HCT116 (cell line): ENCODE measurements at regions not wholly inside any gene's neighbourhood (a gene's known extent, or its start where the extent isn't known, plus 50 kb on each side); places are given as distances from the start of the nearest gene placed in this dataset.

ENCODE experiments used
- ATAC-seq: fragments of 200-7000 bp; cut with Tn5 transposase; 2 replicates; pipeline ENCODE4 v1.9.1; 2020; ENCODE audit warnings: mild to moderate bottlenecking, moderate library complexity
- BruUV-seq: library from RNA; stranded (reverse); fragments of 400-500 nt; replicated peaks from 2 replicates; lab custom pipeline; 2021; lab: Mats Ljungman, UMichigan
- CTCF ChIA-PET: fragments of 300-600 bp; sonication (Branson Sonifier 250); formaldehyde crosslinking; loops from one replicate; lab custom pipeline; 2021; ENCODE audit warnings: antibody characterized with exemption; lab: Charles Lee
- POLR2A ChIA-PET: fragments of 300-600, 350-600 bp; sonication (Branson Sonifier 250); formaldehyde crosslinking; loops from one replicate; lab custom pipeline; 2021; ENCODE audit warnings: antibody characterized with exemption; lab: Charles Lee
- RAD21 ChIA-PET, 2 experiments: fragments of 300-600 bp; sonication (Branson Sonifier 250); formaldehyde crosslinking; loops; one replicate each; lab custom pipeline; 2023; ENCODE audit warnings: low total read pairs in 2 of 2; ENCODE audit not compliant: uncharacterized antibody in 2 of 2, unreplicated experiment in 2 of 2, low non-redundant PET in 1 of 2; lab: Charles Lee
- DNase-seq: peaks from one replicate; pipeline ENCODE4 v3.0.0-alpha.2; 2010; ENCODE audit warnings: low read depth, low spot score
- H2AFZ ChIP-seq: fragments of 200-600 bp; shearing (Covaris generic), sonication (generic); 2 replicates; pipeline ENCODE4 v1.6.1; 2017; ENCODE audit warnings: low read depth, mixed run types, mixed read lengths, antibody characterized with exemption, low read length; ENCODE audit not compliant: poor library complexity, severe bottlenecking
- H3K27ac ChIP-seq: 2 replicates; pipeline ENCODE4 v1.5.1; 2012; ENCODE audit warnings: low read depth, low read length
- H3K27me3 ChIP-seq: fragments of 200-600 bp; sonication (generic); 2 replicates; pipeline ENCODE4 v1.6.1; 2016; ENCODE audit warnings: mixed run types, low read length, mixed read lengths; ENCODE audit not compliant: insufficient read depth
- H3K36me3 ChIP-seq, 2 experiments: fragments of 200-500 bp in 1 of 2; fragments of 200-600 bp in 1 of 2; sonication (Bioruptor generic) in 1 of 2; sonication (generic) in 1 of 2; 2 replicates each; pipeline versions ENCODE4 v1.5.1 to v1.6.1; 2014 to 2016; ENCODE audit warnings: low read length in 2 of 2, inconsistent platforms in 1 of 2, mixed read lengths in 1 of 2, mixed run types in 1 of 2; ENCODE audit not compliant: insufficient read depth in 2 of 2, control insufficient read depth in 1 of 2
- H3K4me1 ChIP-seq, 2 experiments: fragments of 200-600 bp in 1 of 2; sonication (generic) in 1 of 2; 2 replicates each; pipeline versions ENCODE4 v1.5.1 to v1.6.1; 2012 to 2017; ENCODE audit warnings: low read length in 2 of 2, inconsistent platforms in 1 of 2, mild to moderate bottlenecking in 1 of 2, mixed read lengths in 1 of 2, mixed run types in 1 of 2, moderate library complexity in 1 of 2; ENCODE audit not compliant: insufficient read depth in 2 of 2, control insufficient read depth in 1 of 2
- H3K4me2 ChIP-seq: fragments of 200-600 bp; sonication (generic); 2 replicates; pipeline ENCODE4 v1.6.1; 2017; ENCODE audit warnings: mixed run types, low read length, mixed read lengths
- H3K4me3 ChIP-seq, 2 experiments: fragments of 200-600 bp in 1 of 2; sonication (generic) in 1 of 2; replicated peaks in 1 of 2; 2 replicates each; pipeline ENCODE4 v1.5.1; 2011 to 2016; ENCODE audit warnings: low read length in 2 of 2, control low read depth in 1 of 2, low read depth in 1 of 2, mild to moderate bottlenecking in 1 of 2, mixed read lengths in 1 of 2, mixed run types in 1 of 2
- H3K79me2 ChIP-seq: fragments of 200-600 bp; sonication (generic); 2 replicates; pipeline ENCODE4 v1.6.1; 2017; ENCODE audit warnings: mild to moderate bottlenecking, mixed run types, low read length, moderate library complexity, mixed read lengths; ENCODE audit not compliant: insufficient read depth
- H3K9ac ChIP-seq: fragments of 200-600 bp; sonication (generic); 2 replicates; pipeline ENCODE4 v1.6.1; 2016; ENCODE audit warnings: low read length, mixed read lengths
- H3K9me2 ChIP-seq: fragments of 200-600 bp; sonication (generic), shearing (Covaris generic); 2 replicates; pipeline ENCODE4 v1.6.1; 2017; ENCODE audit warnings: mixed run types, mild to moderate bottlenecking, moderate library complexity; ENCODE audit not compliant: insufficient read depth
- H3K9me3 ChIP-seq, 2 experiments: fragments of 200-500 bp in 1 of 2; fragments of 200-600 bp in 1 of 2; sonication (Bioruptor generic) in 1 of 2; sonication (generic) in 1 of 2; 2 replicates each; pipeline ENCODE4 v1.6.1; 2014 to 2017; ENCODE audit warnings: low read length in 2 of 2, mixed read lengths in 2 of 2, inconsistent platforms in 1 of 2, low read depth in 1 of 2, mild to moderate bottlenecking in 1 of 2, mixed run types in 1 of 2, moderate library complexity in 1 of 2; ENCODE audit not compliant: control insufficient read depth in 1 of 2, insufficient read depth in 1 of 2
- H4K20me1 ChIP-seq: fragments of 200-600 bp; sonication (generic), shearing (Covaris generic); 2 replicates; pipeline ENCODE4 v1.6.1; 2017; ENCODE audit warnings: mixed run types, mild to moderate bottlenecking, moderate library complexity; ENCODE audit not compliant: insufficient read depth
- CBX3 ChIP-seq: IDR thresholded peaks from 2 replicates; pipeline ENCODE4 v1.6.1; 2012; ENCODE audit warnings: low read depth
- CEBPB ChIP-seq: IDR thresholded peaks from 2 replicates; pipeline ENCODE4 v1.6.1; 2012; ENCODE audit warnings: low read depth
- CTCF ChIP-seq, 3 experiments: fragments of 200-600 bp in 1 of 3; sonication (generic) in 1 of 3; IDR thresholded peaks in 2 of 3; conservative IDR thresholded peaks in 1 of 3; 2 replicates each; pipeline ENCODE4 v1.5.1; 2012 to 2017; ENCODE audit warnings: low read depth in 2 of 3, low read length in 2 of 3, antibody characterized with exemption in 1 of 3, borderline replicate concordance in 1 of 3, control low read depth in 1 of 3, mild to moderate bottlenecking in 1 of 3, mixed read lengths in 1 of 3, mixed run types in 1 of 3, moderate library complexity in 1 of 3; ENCODE audit not compliant: insufficient read depth in 1 of 3
- EZH2phosphoT487 ChIP-seq: fragments of 200-600 bp; IDR thresholded peaks from 2 replicates; pipeline ENCODE4 v1.6.1; 2018; ENCODE audit warnings: antibody characterized with exemption, borderline replicate concordance
- JUND ChIP-seq: IDR thresholded peaks from 2 replicates; pipeline ENCODE4 v1.6.1; 2012
- POLR2A ChIP-seq: IDR thresholded peaks from 2 replicates; pipeline ENCODE4 v1.7.0; 2011; ENCODE audit warnings: borderline replicate concordance; ENCODE audit not compliant: insufficient read depth, insufficient read length; ENCODE audit errors: extremely low read depth
- RAD21 ChIP-seq: IDR thresholded peaks from 2 replicates; pipeline ENCODE4 v1.6.1; 2012; ENCODE audit warnings: low read depth, mild to moderate bottlenecking
- SIN3A ChIP-seq: IDR thresholded peaks from 2 replicates; pipeline ENCODE4 v1.6.1; 2012; ENCODE audit warnings: low read depth
- SRF ChIP-seq: IDR thresholded peaks from 2 replicates; pipeline ENCODE4 v1.6.1; 2012; ENCODE audit warnings: low read depth
- TCF7L2 ChIP-seq: IDR thresholded peaks from 2 replicates; pipeline ENCODE4 v1.7.0; 2011; ENCODE audit warnings: borderline replicate concordance, inconsistent platforms; ENCODE audit not compliant: insufficient read depth, insufficient read length; ENCODE audit errors: extremely low read depth
- YY1 ChIP-seq: IDR thresholded peaks from 2 replicates; pipeline ENCODE4 v1.6.1; 2011; ENCODE audit warnings: low read length, low read depth, moderate library complexity, mild to moderate bottlenecking; ENCODE audit not compliant: insufficient replicate concordance; ENCODE audit errors: extremely low read depth
- ZBTB33 ChIP-seq: IDR thresholded peaks from 2 replicates; pipeline ENCODE4 v1.6.1; 2011; ENCODE audit warnings: mild to moderate bottlenecking, low read length, moderate library complexity; ENCODE audit not compliant: insufficient replicate concordance; ENCODE audit errors: extremely low read depth
- ZFX ChIP-seq: fragments of 450-650 bp; IDR thresholded peaks from 2 replicates; pipeline ENCODE4 v1.6.1; 2017
- intact Hi-C: fragments of 100-400 bp; cut with micrococcal nuclease; formaldehyde crosslinking; loops from 2 replicates; pipeline ENCODE4 v1.10.0; 2022

GRCh38 chr2:118490330-118490729, 357.1 kb downstream of the EN1 start:
- TF ChIP-seq CTCF (IDR thresholded peaks at IDR 0.05 in 2 of 3, conservative IDR thresholded peaks at IDR 0.05 in 1 of 3; ENCODE audit: borderline replicate concordance in 1 of 3, insufficient read depth in 1 of 3, low read depth in 2 of 3, low read length in 2 of 3) (no peak), SIN3A (no peak), YY1 (no peak), RAD21 (no peak), JUND (no peak)
- H3K9me3 ChIP-seq = no peaks in the 10 kb centered on the region
- no peak overlapping the region for H3K9ac ChIP-seq
- H3K4me2 ChIP-seq = no peak overlapping the region
- ChIA-PET CTCF (interaction anchor here (1.1 kb wide), 1 partner anchor 365 kb away, joined by 4 read pairs; no protein-coding TSS in a partner anchor), RAD21 (no interaction called here), POLR2A (no interaction called here)
- H3K36me3 ChIP-seq = no peaks in the 10 kb centered on the region
- DNase-seq (no peak), ATAC-seq (no peak)
- H3K79me2 ChIP-seq = no peaks in the 10 kb centered on the region
- H2AFZ ChIP-seq = no peak overlapping the region
- no TSS peak for BruUV-seq
- no peaks in the 10 kb centered on the region for H3K27me3 ChIP-seq
- intact Hi-C loops = no loop called here
- H4K20me1 ChIP-seq = no peaks in the 10 kb centered on the region
- H3K4me3 ChIP-seq = no peak overlapping the region
- no peaks in the 10 kb centered on the region for H3K9me2 ChIP-seq
- no peak overlapping the region for H3K27ac ChIP-seq
- H3K4me1 ChIP-seq = no peaks in the 10 kb centered on the region

- ATAC-seq (no peak), DNase-seq (no peak)
- CTCF ChIA-PET = interaction anchor here (1.1 kb wide), 1 partner anchor 365 kb away, joined by 4 read pairs; no protein-coding TSS in a partner anchor
- Histone ChIP-seq H3K4me3 (no peak overlapping the region), H2AFZ (no peak overlapping the region), H3K9me3 (no peaks in the 10 kb centered on the region), H3K27ac (no peak overlapping the region), H4K20me1 (no peaks in the 10 kb centered on the region), H3K4me2 (no peak overlapping the region), H3K9ac (no peak overlapping the region), H3K79me2 (no peaks in the 10 kb centered on the region), H3K36me3 (no peaks in the 10 kb centered on the region), H3K4me1 (no peaks in the 10 kb centered on the region), H3K27me3 (no peaks in the 10 kb centered on the region), H3K9me2 (no peaks in the 10 kb centered on the region)
- intact Hi-C loops = no loop called here
- POLR2A ChIA-PET = no interaction called here
- RAD21 ChIA-PET = no interaction called here
- no TSS peak for BruUV-seq
- TF ChIP-seq ZFX = no peak
- TF ChIP-seq ZBTB33 = no peak
- TF ChIP-seq RAD21 = no peak
- no peak for TF ChIP-seq SRF
- no peak for TF ChIP-seq YY1
- TF ChIP-seq EZH2phosphoT487 = no peak
- TF ChIP-seq POLR2A = no peak
- TF ChIP-seq CTCF (IDR thresholded peaks at IDR 0.05 in 2 of 3, conservative IDR thresholded peaks at IDR 0.05 in 1 of 3; ENCODE audit: borderline replicate concordance in 1 of 3, insufficient read depth in 1 of 3, low read depth in 2 of 3, low read length in 2 of 3) = no peak
- TF ChIP-seq TCF7L2 = no peak
- no peak for TF ChIP-seq CBX3
- TF ChIP-seq CEBPB = no peak
Observed at GRCh38 chr2:118489712-118490299, 357.6 kb downstream of the EN1 start.
